Right lobe of liver (tissue), 4 donors: ENCODE measurements at regions not wholly inside any gene's neighbourhood (a gene's known extent, or its start where the extent isn't known, plus 50 kb on each side); places are given as distances from the start of the nearest gene placed in this dataset.
"Not testable (repeated sequence)": the region's sequence is repeated elsewhere in the genome, so short reads cannot be mapped to it uniquely, and the experiment has no call there.

Source experiments
- POLR2A ChIP-seq: fragments of 450-650 bp; IDR thresholded peaks from one replicate; pipeline ENCODE4 v1.6.1; 2017; ENCODE audit warnings: antibody characterized with exemption, mild to moderate bottlenecking
- TF ChIP-seq, protein P1 (sequence below), 4 donors: fragments of 200-600 bp in 3 of 4; fragments of 450-650 bp in 1 of 4; IDR thresholded peaks; one replicate each; pipeline versions ENCODE4 v1.5.1 to v1.8.0; 2016 to 2022; ENCODE audit warnings: antibody characterized with exemption in 4 of 4, mild to moderate bottlenecking in 2 of 4
- donor health status: DM: no; HTN: no; CAD: no.
- donor health status: DM: no; HTN: no; CAD: no.
- donor health status: DM: no; HTN: yes; CAD: no.

DNA sequence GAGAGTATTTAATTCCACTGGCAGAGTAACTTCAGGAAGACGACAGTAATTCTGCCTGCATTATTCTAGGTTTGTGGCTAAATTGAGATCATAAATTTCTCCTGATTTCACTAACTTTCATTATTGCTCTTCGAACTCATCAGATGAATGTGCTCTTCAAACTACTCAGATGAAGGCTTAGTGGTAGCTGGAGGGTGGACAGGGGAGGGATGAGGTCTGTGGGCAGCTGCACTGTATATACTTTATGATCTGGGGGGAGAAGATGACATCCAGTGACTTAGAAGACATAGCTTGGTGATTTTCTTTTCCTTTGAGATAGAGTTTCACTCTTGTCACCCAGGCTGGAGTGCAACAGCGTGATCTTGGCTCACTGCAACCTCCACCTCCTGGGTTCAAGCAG lies 59.0 kb upstream of the BMS1 start:
- TF ChIP-seq, protein P1, sequence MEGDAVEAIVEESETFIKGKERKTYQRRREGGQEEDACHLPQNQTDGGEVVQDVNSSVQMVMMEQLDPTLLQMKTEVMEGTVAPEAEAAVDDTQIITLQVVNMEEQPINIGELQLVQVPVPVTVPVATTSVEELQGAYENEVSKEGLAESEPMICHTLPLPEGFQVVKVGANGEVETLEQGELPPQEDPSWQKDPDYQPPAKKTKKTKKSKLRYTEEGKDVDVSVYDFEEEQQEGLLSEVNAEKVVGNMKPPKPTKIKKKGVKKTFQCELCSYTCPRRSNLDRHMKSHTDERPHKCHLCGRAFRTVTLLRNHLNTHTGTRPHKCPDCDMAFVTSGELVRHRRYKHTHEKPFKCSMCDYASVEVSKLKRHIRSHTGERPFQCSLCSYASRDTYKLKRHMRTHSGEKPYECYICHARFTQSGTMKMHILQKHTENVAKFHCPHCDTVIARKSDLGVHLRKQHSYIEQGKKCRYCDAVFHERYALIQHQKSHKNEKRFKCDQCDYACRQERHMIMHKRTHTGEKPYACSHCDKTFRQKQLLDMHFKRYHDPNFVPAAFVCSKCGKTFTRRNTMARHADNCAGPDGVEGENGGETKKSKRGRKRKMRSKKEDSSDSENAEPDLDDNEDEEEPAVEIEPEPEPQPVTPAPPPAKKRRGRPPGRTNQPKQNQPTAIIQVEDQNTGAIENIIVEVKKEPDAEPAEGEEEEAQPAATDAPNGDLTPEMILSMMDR (IDR thresholded peaks at IDR 0.05) = not testable (repeated sequence)
- TF ChIP-seq POLR2A = not testable (repeated sequence)
